Activated CD4-positive, alpha-beta T cell treated with anti-CD3 and anti-CD28 coated beads for 36 hours (primary cell): ENCODE measurements at regions not wholly inside any gene's neighbourhood (a gene's known extent, or its start where the extent isn't known, plus 50 kb on each side); places are given as distances from the start of the nearest gene placed in this dataset.
"Not testable (repeated sequence)": the region's sequence is repeated elsewhere in the genome, so short reads cannot be mapped to it uniquely, and the experiment has no call there.

ENCODE experiments used
- ATAC-seq: fragments of 200-7000 bp; cut with Tn5 transposase; one replicate; pipeline ENCODE4 v1.10.0; 2021; ENCODE audit warnings: mild to moderate bottlenecking, moderate library complexity
- CTCF ChIA-PET: fragments of 350-600 bp; sonication (Branson Sonifier 250); formaldehyde crosslinking; loops from one replicate; lab custom pipeline; 2021; ENCODE audit warnings: antibody characterized with exemption; lab: Charles Lee
- POLR2A ChIA-PET: fragments of 350-600 bp; sonication (Branson Sonifier 250); formaldehyde crosslinking; loops from one replicate; lab custom pipeline; 2021; ENCODE audit warnings: antibody characterized with exemption, inconsistent platforms; lab: Charles Lee
- DNase-seq: peaks from one replicate; pipeline ENCODE4 v3.0.0-alpha.2; 2020
- H3K27ac Mint-ChIP-seq: one replicate; pipeline ENCODE4 v1.8.0; 2021; ENCODE audit warnings: mixed read lengths
- H3K27me3 Mint-ChIP-seq: one replicate; pipeline ENCODE4 v1.8.0; 2021; ENCODE audit warnings: mixed read lengths
- H3K36me3 Mint-ChIP-seq: one replicate; pipeline ENCODE4 v1.8.0; 2021; ENCODE audit warnings: low read depth, mixed read lengths
- H3K4me1 Mint-ChIP-seq: one replicate; pipeline ENCODE4 v1.8.0; 2021; ENCODE audit warnings: mixed read lengths
- H3K4me3 Mint-ChIP-seq: one replicate; pipeline ENCODE4 v1.8.0; 2021; ENCODE audit warnings: mild to moderate bottlenecking, moderate library complexity, mixed read lengths
- H3K9me3 Mint-ChIP-seq: one replicate; pipeline ENCODE4 v1.8.0; 2021; ENCODE audit warnings: low read depth, mixed read lengths
- intact Hi-C, 2 experiments: fragments of 100-400 bp; cut with DNase I in 1 of 2; cut with micrococcal nuclease in 1 of 2; formaldehyde crosslinking; loops; one replicate each; pipeline versions ENCODE4 v1.14.2 to v1.15.1; 2022 to 2024; cut with DNase I, micrococcal nuclease

DNA sequence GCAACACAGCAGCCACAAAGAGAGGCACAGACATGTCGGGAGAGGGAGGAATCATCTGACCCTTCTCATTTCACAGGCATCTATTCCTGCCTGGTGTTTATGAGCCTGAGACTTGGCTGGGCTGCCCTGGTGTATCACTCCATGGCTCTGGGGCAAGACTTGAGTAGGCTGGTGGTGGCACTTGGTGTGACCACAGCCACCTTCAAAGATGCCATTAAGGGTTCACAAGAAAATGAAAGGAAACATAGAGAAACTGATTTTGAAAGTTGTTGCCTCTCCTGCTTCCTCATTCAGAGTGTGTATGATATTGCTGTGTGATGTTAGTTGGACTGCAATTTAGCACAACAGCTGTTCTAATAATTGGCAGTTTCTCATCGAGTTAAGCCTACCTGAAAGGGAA lies 298.8 kb downstream of the FAM72C start:
- ATAC-seq, result no peak
- peaks cover 8% of the 10 kb centered on the region for H3K9me3 Mint-ChIP-seq

DNA sequence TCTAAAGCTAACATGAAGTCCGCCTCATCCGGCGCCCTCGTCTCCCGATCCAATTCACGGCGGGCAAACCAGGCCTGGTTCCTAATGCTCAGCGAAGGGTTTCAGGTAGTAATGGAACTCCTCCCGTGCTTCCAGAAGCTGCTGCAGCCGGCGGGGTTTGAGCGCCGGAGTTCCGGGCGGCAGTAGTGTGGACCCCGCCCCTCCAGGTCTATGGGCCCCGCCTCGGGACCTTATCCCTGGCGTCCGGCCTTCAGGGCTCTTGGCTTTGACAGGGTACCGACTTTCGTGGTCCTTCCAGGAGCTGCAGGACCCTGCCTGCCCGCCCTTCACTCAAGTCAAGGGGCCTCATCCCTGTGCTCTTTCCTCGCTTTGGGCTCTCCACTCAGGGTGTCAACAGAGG lies 304.1 kb downstream of the FAM72C start:
- ChIA-PET POLR2A (no interaction called here), CTCF (no interaction called here)
- Mint-ChIP-seq H3K36me3 (no peaks in the 10 kb centered on the region), H3K27me3 (peaks cover 59% of the 10 kb centered on the region), H3K27ac (no peak overlapping the region), H3K4me3 (no peak overlapping the region), H3K4me1 (peaks cover 2% of the 10 kb centered on the region), H3K9me3 (peaks cover 9% of the 10 kb centered on the region)
- intact Hi-C loops, result loop anchor here in 1 of 2 experiments (10.0 kb wide), 1 partner anchor 57 kb away; no protein-coding TSS in a partner anchor
- ATAC-seq (no peak), DNase-seq (no peak)

More for the DNA sequence above, 298.8 kb downstream of the FAM72C start:
- Mint-ChIP-seq H3K27ac (no peak overlapping the region), H3K27me3 (peaks cover 50% of the 10 kb centered on the region), H3K4me1 (no peaks in the 10 kb centered on the region), H3K36me3 (no peaks in the 10 kb centered on the region), H3K4me3 (no peak overlapping the region)
- intact Hi-C loops, result no loop called here
- ChIA-PET POLR2A (interaction anchor here (0.6 kb wide), 1 partner anchor 12 kb away, joined by 3 read pairs; no protein-coding TSS in a partner anchor), CTCF (no interaction called here)
- no peak for DNase-seq

DNA sequence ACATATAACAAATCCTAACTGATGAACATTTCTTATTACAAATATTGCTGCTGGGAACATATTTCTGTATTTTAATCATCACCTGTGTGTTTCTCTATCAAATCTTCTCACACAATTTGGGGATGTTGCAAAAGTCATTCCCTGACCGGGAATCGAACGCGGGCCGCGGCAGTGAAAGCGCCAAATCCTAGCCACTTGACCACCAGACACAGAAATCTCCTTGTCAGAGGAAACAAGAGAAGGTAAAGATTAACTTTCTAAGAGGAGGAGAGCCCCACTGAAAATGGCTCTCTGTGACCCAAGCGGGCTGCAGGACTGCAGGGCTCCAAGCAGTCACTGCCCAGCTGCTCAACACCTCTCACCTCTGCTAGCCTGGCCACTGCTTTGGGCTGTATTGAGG lies 304.9 kb downstream of the FAM72C start:
- ATAC-seq (no peak), DNase-seq (no peak)
- POLR2A ChIA-PET, result no interaction called here
- CTCF ChIA-PET, result no interaction called here
- Mint-ChIP-seq H3K9me3 (peaks cover 9% of the 10 kb centered on the region), H3K4me1 (peaks cover 8% of the 10 kb centered on the region), H3K4me3 (no peak overlapping the region), H3K36me3 (no peaks in the 10 kb centered on the region), H3K27ac (no peak overlapping the region), H3K27me3 (peaks cover 66% of the 10 kb centered on the region)
- intact Hi-C loops, result loop anchor here in 1 of 2 experiments (10.0 kb wide), 1 partner anchor 58 kb away; no protein-coding TSS in a partner anchor

DNA sequence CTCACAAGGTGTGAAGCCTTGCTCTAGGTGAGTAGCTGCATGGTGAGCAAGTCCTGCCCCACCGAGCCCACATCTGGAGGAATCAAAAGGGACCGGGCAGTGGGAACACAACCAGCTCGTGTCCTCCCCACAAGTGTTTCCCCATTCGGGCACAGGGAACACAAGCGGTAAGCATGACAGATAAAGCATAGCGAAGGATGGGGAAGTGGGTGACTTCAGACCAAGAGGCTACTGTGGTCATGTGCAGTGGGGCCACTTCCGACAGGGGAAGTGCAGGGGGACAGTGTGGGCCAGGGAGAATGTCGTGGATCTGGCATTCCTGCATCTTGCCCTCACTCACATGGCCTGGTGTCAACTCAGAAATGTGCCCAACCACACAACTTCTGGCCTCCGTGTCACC lies 306.2 kb downstream of the FAM72C start:
- DNase-seq (no peak), ATAC-seq (no peak)
- POLR2A ChIA-PET, result no interaction called here
- peaks cover 76% of the 10 kb centered on the region for H3K27me3 Mint-ChIP-seq
- peaks cover 13% of the 10 kb centered on the region for H3K4me1 Mint-ChIP-seq
- H3K36me3 Mint-ChIP-seq, result no peaks in the 10 kb centered on the region
- peaks cover 9% of the 10 kb centered on the region for H3K9me3 Mint-ChIP-seq
- no peak overlapping the region for H3K27ac Mint-ChIP-seq
- CTCF ChIA-PET, result no interaction called here
- H3K4me3 Mint-ChIP-seq, result no peak overlapping the region
- intact Hi-C loops, result loop anchor here in 1 of 2 experiments (10.0 kb wide), 1 partner anchor 59 kb away; no protein-coding TSS in a partner anchor

DNA sequence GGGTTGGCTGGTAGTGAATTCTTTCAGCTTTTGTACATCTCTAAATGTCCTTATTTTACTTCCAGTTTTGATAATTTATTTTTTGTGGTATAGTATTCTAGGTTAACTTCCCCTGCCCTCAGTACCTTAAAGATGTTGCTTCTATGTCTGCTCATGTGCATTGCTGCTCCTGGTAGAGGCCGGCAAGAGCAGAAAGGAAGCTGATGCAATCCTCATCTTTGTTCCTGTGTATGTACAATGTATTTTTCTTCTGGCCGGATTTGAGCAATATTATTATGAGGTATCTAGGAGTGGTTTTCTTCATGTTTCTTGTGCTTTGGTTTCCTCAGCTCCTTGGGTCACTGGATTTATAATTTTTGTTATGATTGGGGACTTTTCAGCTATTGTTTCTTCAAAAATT lies 308.7 kb downstream of the FAM72C start:
- H3K36me3 Mint-ChIP-seq, result not testable (repeated sequence)

DNA sequence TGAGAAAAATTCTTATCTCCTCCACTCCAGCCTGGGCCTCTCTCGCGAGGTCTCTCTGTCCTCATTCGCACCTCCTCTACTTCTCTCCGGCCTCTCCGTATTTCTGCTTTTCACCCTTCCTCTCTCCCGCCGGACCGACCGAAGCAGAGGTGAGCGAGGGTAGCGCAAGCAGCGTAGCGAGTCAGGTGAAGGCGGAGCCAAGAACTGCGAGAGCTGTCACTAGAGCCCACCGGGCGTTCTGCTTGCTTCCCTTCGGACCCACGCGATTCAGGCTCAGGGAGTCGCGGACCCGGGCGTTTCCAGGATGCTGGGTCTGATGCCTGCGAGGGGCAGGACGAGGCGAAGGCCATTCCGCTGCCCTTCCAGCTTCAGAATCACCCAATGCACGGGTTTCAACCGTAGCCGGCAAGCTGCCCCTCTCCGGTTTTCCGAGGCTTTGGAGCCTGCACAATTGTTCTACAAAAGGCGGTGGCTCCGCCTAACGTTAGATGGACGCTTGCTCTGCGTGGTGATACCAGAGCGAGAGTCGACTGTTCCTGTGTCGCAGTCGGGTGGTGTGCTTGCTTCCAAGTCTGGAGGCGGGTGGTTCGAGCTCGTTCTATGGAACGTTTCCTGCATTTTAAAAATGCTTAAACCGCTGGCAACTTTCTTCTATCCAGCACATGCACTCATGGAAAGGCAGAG lies 310.2 kb downstream of the FAM72C start:
- H3K4me3 Mint-ChIP-seq, result peak overlapping the region; percentile 32
- POLR2A ChIA-PET, result no interaction called here
- H3K36me3 Mint-ChIP-seq, result no peaks in the 10 kb centered on the region
- CTCF ChIA-PET, result no interaction called here
- no peak overlapping the region for H3K27ac Mint-ChIP-seq
- peaks cover 80% of the 10 kb centered on the region for H3K27me3 Mint-ChIP-seq
- ATAC-seq (no peak), DNase-seq (peak; percentile 23)
- peaks cover 13% of the 10 kb centered on the region for H3K4me1 Mint-ChIP-seq
- intact Hi-C loops, result loop anchor here in 1 of 2 experiments (10.0 kb wide), 1 partner anchor 63 kb away; no protein-coding TSS in a partner anchor
- H3K9me3 Mint-ChIP-seq, result peaks cover under 1% of the 10 kb centered on the region

More for the DNA sequence above, 308.7 kb downstream of the FAM72C start:
- H3K4me3 Mint-ChIP-seq, H3K27ac Mint-ChIP-seq, DNase-seq, ATAC-seq, CTCF ChIA-PET, H3K9me3 Mint-ChIP-seq, POLR2A ChIA-PET: not testable (repeated sequence)
- peaks cover 13% of the 10 kb centered on the region for H3K4me1 Mint-ChIP-seq
- H3K27me3 Mint-ChIP-seq, result peaks cover 77% of the 10 kb centered on the region
- intact Hi-C loops, result loop anchor here in 1 of 2 experiments (10.0 kb wide), 1 partner anchor 62 kb away; no protein-coding TSS in a partner anchor

DNA sequence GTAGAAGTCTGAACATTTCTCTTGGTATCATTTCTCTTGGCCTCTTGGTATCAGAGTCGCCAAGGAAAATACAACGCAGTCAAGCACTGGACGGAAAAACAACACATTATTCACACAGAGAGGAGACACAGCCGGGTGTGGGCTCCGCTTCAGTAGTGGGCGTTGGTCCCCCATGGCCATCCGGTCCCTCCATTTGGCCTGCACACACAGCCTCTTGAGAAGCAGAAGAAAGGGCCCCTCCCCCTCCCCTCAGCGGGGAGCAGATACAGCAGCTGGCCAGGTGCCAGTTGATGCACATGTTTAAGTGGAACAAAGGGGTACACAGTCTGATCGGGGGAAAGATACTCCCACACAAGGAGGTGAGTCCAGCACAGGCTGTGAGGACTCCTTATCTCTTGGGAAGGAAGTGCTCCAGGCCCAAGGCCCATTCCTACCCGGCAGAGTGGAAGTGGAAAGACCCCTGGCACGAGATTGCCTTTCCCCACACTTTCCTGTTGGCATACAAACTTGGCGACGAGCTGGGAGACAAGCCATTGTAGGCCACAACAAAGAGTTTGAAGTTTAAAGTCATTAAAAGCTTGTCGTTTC lies 311.3 kb downstream of the FAM72C start:
- H3K9me3 Mint-ChIP-seq, result peaks cover 4% of the 10 kb centered on the region
- H3K4me3 Mint-ChIP-seq, result no peak overlapping the region
- intact Hi-C loops, result loop anchor here in 1 of 2 experiments (10.0 kb wide), 1 partner anchor 64 kb away; no protein-coding TSS in a partner anchor
- H3K4me1 Mint-ChIP-seq, result peaks cover 13% of the 10 kb centered on the region
- peaks cover 78% of the 10 kb centered on the region for H3K27me3 Mint-ChIP-seq
- no peak overlapping the region for H3K27ac Mint-ChIP-seq
- H3K36me3 Mint-ChIP-seq, result no peaks in the 10 kb centered on the region
- CTCF ChIA-PET, result no interaction called here
- DNase-seq (no peak), ATAC-seq (no peak)
- POLR2A ChIA-PET, result interaction anchor here (0.6 kb wide), 1 partner anchor 12 kb away, joined by 3 read pairs; no protein-coding TSS in a partner anchor

DNA sequence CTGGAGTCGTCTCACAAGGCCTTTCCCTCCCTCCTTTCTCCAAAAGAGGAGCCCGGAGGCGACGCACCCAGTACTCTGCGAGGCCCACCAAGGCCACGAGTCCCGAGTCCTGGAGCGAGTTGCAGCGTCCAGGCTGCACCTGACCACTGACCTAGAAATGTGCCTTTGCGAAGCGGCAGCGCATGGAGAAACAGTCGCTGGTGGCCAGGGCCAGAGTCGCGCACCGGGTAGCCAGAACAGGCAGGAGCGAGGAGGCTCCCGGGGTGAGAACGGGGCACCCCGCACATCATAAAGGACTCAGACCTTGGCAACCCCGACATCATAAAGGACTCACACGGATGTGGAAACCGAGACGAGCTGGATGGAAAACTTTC lies 318.4 kb downstream of the FAM72C start:
- H3K27ac Mint-ChIP-seq, result no peak overlapping the region
- peaks cover 4% of the 10 kb centered on the region for H3K9me3 Mint-ChIP-seq
- H3K36me3 Mint-ChIP-seq, result no peaks in the 10 kb centered on the region
- ATAC-seq (no peak), DNase-seq (no peak)
- H3K27me3 Mint-ChIP-seq, result peaks cover 79% of the 10 kb centered on the region
- no peaks in the 10 kb centered on the region for H3K4me1 Mint-ChIP-seq
- H3K4me3 Mint-ChIP-seq, result no peak overlapping the region
- POLR2A ChIA-PET, result no interaction called here
- CTCF ChIA-PET, result no interaction called here
- intact Hi-C loops, result no loop called here

DNA sequence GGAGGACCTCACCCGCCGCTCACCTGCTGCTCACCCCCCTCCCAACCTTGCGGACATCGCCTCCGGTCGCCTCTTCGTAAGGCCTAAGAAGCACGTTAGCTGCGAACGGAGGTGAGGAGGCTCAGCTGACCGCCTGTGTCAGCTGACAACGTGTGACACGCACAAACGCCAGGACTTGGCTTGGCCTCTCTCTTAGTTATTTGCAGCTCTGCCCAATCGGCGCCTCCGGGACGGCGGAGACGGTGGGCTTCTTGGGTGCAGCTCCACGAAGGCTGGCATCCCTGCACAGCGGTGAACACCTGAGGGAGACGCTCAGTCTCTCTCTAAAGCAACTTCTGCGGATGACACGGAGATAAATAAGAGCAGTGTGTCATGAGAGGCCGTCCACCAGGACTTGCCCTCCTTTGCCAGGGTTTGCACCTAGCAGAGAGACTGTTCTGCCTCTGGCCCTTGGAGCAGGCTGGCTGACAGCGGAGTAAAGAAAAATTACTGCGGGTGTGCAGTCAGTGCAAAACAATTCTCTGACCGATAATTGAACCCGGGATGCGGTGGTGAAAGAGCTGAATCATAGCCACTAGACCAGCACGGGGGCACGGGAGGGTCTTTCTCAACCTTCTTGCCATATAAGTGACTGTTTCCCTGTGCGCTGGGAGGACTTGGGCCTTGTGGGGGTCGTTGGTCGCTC lies 318.9 kb downstream of the FAM72C start:
- H3K9me3 Mint-ChIP-seq, result peaks cover 4% of the 10 kb centered on the region
- ChIA-PET POLR2A (no interaction called here), CTCF (no interaction called here)
- peaks cover 79% of the 10 kb centered on the region for H3K27me3 Mint-ChIP-seq
- H3K27ac Mint-ChIP-seq, result no peak overlapping the region
- intact Hi-C loops, result no loop called here
- no peaks in the 10 kb centered on the region for H3K4me1 Mint-ChIP-seq
- DNase-seq (no peak), ATAC-seq (no peak)
- H3K36me3 Mint-ChIP-seq, result no peaks in the 10 kb centered on the region
- no peak overlapping the region for H3K4me3 Mint-ChIP-seq

DNA sequence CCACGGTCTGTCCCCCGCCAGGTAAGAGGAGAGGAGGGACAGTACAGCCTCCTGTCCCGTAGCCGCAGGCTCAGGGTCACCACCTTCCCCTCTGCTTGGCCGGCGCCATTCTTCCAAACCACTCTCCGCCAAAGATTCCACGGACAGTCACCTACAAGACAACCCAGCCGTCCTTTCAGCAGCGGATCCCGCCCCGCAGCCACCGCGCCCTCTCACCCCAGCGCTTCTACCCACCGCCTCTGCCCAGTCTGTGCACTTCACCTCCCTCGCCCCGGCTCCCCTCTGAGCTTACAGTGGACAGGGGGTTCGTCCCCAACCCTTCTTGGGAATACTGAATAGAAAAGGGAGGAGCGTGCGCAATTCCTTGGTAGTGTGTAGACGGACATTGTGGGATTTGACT lies 319.6 kb downstream of the FAM72C start:
- H3K27ac Mint-ChIP-seq, result no peak overlapping the region
- intact Hi-C loops, result no loop called here
- DNase-seq (no peak), ATAC-seq (no peak)
- peaks cover 79% of the 10 kb centered on the region for H3K27me3 Mint-ChIP-seq
- POLR2A ChIA-PET, result no interaction called here
- peaks cover 4% of the 10 kb centered on the region for H3K9me3 Mint-ChIP-seq
- H3K4me3 Mint-ChIP-seq, result no peak overlapping the region
- no peaks in the 10 kb centered on the region for H3K36me3 Mint-ChIP-seq
- no peaks in the 10 kb centered on the region for H3K4me1 Mint-ChIP-seq
- CTCF ChIA-PET, result interaction anchor here (0.9 kb wide), 1 partner anchor 17 kb away, joined by 3 read pairs; no protein-coding TSS in a partner anchor

DNA sequence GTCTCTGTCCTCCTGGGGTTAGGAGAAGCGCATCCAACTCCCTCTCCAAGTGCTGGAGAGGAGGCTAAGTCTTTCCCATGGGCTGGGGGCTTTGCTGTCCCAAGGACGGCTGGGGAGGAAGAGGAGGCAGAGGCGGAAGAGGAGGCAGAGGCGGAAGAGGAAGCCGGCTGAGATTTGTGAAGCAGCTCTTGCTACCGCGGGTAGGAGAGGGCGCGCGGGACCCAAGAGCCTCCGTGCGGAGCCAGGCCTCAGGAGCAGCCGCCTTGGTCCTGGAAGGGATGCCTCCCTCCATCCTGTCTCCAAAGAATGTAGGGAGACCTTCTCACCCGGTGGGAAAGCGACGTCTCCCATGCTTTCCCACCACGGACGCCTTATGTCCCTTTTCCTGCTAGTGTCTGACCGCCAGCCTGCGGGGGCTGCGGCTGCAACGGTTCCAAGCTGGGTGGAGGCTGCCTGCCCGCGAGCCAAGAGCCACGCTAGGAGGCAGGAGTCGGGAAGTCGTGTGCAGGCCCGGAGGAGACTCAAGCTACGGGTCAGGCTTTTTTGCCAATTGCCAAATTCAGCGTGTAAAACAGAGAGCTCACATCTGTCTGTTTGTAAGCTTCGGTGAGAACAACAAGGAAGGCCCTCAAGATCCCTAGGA lies 320.3 kb downstream of the FAM72C start:
- ATAC-seq (no peak), DNase-seq (no peak)
- H3K4me1 Mint-ChIP-seq, result no peaks in the 10 kb centered on the region
- ChIA-PET CTCF (interaction anchor here (0.9 kb wide), 1 partner anchor 16 kb away, joined by 3 read pairs; no protein-coding TSS in a partner anchor), POLR2A (no interaction called here)
- no peaks in the 10 kb centered on the region for H3K36me3 Mint-ChIP-seq
- H3K27ac Mint-ChIP-seq, result no peak overlapping the region
- no peak overlapping the region for H3K4me3 Mint-ChIP-seq
- H3K27me3 Mint-ChIP-seq, result peaks cover 79% of the 10 kb centered on the region
- intact Hi-C loops, result no loop called here
- H3K9me3 Mint-ChIP-seq, result peaks cover 2% of the 10 kb centered on the region
